H1 (cell line): ENCODE measurements at regions not wholly inside any gene's neighbourhood (a gene's known extent, or its start where the extent isn't known, plus 50 kb on each side); places are given as distances from the start of the nearest gene placed in this dataset.

Experiments used
- CTCF ChIA-PET: fragments of 300-600 bp; sonication (Branson Sonifier 250); formaldehyde crosslinking; loops from one replicate; lab custom pipeline; 2021; ENCODE audit not compliant: partially characterized antibody; lab: Charles Lee
- POLR2A ChIA-PET: fragments of 300-600 bp; sonication (Branson Sonifier 250); formaldehyde crosslinking; loops from one replicate; lab custom pipeline; 2021; ENCODE audit warnings: inconsistent platforms; ENCODE audit not compliant: partially characterized antibody; lab: Charles Lee
- DNase-seq, 2 experiments: peaks; one replicate each; pipeline versions ENCODE4 v3.0.0 to v3.0.0-alpha.2; 2010 to 2022; ENCODE audit warnings: low spot score in 2 of 2, low read depth in 1 of 2, mixed read lengths in 1 of 2
- FAIRE-seq: peaks from 2 replicates; lab custom pipeline; 2011; peaks lifted over from hg19 to GRCh38; lab: Jason Lieb, UNC
- H2AFZ ChIP-seq: 2 replicates; pipeline ENCODE4 v1.8.1; 2012; ENCODE audit warnings: low read length, inconsistent platforms
- H2AK5ac ChIP-seq: 2 replicates; pipeline ENCODE4 v1.6.1; 2013; ENCODE audit warnings: low read depth, low read length
- H2BK120ac ChIP-seq: replicated peaks from 2 replicates; pipeline ENCODE3; 2013; ENCODE audit warnings: low read depth, low read length, inconsistent platforms
- H2BK12ac ChIP-seq: 2 replicates; pipeline ENCODE4 v1.6.1; 2013; ENCODE audit warnings: low read depth, low read length
- H2BK15ac ChIP-seq: 2 replicates; pipeline ENCODE4 v1.6.1; 2013; ENCODE audit warnings: low read length
- H2BK20ac ChIP-seq: 2 replicates; pipeline ENCODE4 v1.6.1; 2013; ENCODE audit warnings: low read length
- H2BK5ac ChIP-seq: 2 replicates; pipeline ENCODE4 v1.6.1; 2013; ENCODE audit warnings: low read depth, low read length
- H3K14ac ChIP-seq: 2 replicates; pipeline ENCODE4 v1.6.1; 2013; ENCODE audit warnings: inconsistent platforms; ENCODE audit not compliant: insufficient read length
- H3K18ac ChIP-seq: 2 replicates; pipeline ENCODE4 v1.6.1; 2013; ENCODE audit warnings: low read length; ENCODE audit errors: extremely low read depth
- H3K23ac ChIP-seq: 2 replicates; pipeline ENCODE4 v1.6.1; 2013; ENCODE audit warnings: inconsistent platforms; ENCODE audit not compliant: insufficient read length
- H3K23me2 ChIP-seq: 2 replicates; pipeline ENCODE4 v1.6.1; 2013; ENCODE audit warnings: low read depth, low read length
- H3K27ac ChIP-seq: 2 replicates; pipeline ENCODE4 v1.6.1; 2011; ENCODE audit warnings: low read depth, low read length, inconsistent platforms
- H3K27me3 ChIP-seq, 4 experiments: replicated peaks in 1 of 4; 1 replicate in 1 of 4; 2 replicates in 3 of 4; pipeline versions ENCODE4 v1.6.1 to v1.8.1; 2011 to 2013; ENCODE audit warnings: low read length in 3 of 4, mild to moderate bottlenecking in 3 of 4, inconsistent platforms in 2 of 4, mixed read lengths in 2 of 4, moderate library complexity in 1 of 4; ENCODE audit not compliant: control insufficient read depth in 3 of 4, insufficient read depth in 3 of 4; ENCODE audit errors: extremely low read depth in 1 of 4
- H3K36me3 ChIP-seq, 4 experiments: 2 replicates each; pipeline versions ENCODE4 v1.6.1 to v1.8.1; 2011 to 2013; ENCODE audit warnings: mild to moderate bottlenecking in 4 of 4, low read length in 3 of 4, moderate library complexity in 2 of 4, control low read depth in 1 of 4, inconsistent platforms in 1 of 4; ENCODE audit not compliant: insufficient read depth in 4 of 4, control insufficient read depth in 2 of 4
- H3K4ac ChIP-seq: replicated peaks from 2 replicates; pipeline ENCODE3; 2013; ENCODE audit warnings: low read length, low read depth, mixed read lengths, inconsistent platforms; ENCODE audit not compliant: insufficient read length
- H3K4me1 ChIP-seq, 4 experiments: replicated peaks in 1 of 4; 1 replicate in 1 of 4; 2 replicates in 3 of 4; pipeline versions ENCODE4 v1.6.1 to v1.8.1; 2011 to 2013; ENCODE audit warnings: low read length in 3 of 4, inconsistent platforms in 2 of 4, mixed read lengths in 1 of 4; ENCODE audit not compliant: insufficient read depth in 4 of 4, control insufficient read depth in 3 of 4
- H3K4me2 ChIP-seq, 2 experiments: 2 replicates each; pipeline versions ENCODE4 v1.6.1 to v1.8.1; 2011 to 2013; ENCODE audit warnings: low read depth in 2 of 2, low read length in 2 of 2, control low read depth in 1 of 2, inconsistent platforms in 1 of 2, mild to moderate bottlenecking in 1 of 2; ENCODE audit not compliant: insufficient read depth in 1 of 2
- H3K4me3 ChIP-seq, 4 experiments: fragments of 200-600, 300-600 bp in 1 of 4; sonication (generic), shearing (Covaris generic), sonication (Bioruptor Twin) in 1 of 4; 2 replicates each; pipeline versions ENCODE4 v1.5.1 to v1.8.1; 2011 to 2016; ENCODE audit warnings: low read length in 4 of 4, low read depth in 3 of 4, control low read depth in 2 of 4, inconsistent platforms in 2 of 4, mild to moderate bottlenecking in 2 of 4, mixed read lengths in 1 of 4, moderate library complexity in 1 of 4; ENCODE audit not compliant: insufficient read depth in 2 of 4; ENCODE audit errors: extremely low read depth in 1 of 4
- H3K56ac ChIP-seq: replicated peaks from 2 replicates; pipeline ENCODE3; 2013; ENCODE audit warnings: low read depth, mild to moderate bottlenecking, mixed read lengths, low read length, inconsistent platforms; ENCODE audit not compliant: insufficient read length
- H3K79me1 ChIP-seq: 2 replicates; pipeline ENCODE4 v1.6.1; 2013; ENCODE audit warnings: low read depth, low read length, control low read depth
- H3K79me2 ChIP-seq, 2 experiments: 2 replicates each; pipeline versions ENCODE4 v1.6.1 to v1.8.1; 2012 to 2013; ENCODE audit warnings: low read length in 2 of 2, mild to moderate bottlenecking in 2 of 2, inconsistent platforms in 1 of 2; ENCODE audit not compliant: insufficient read depth in 2 of 2, control insufficient read depth in 1 of 2
- H3K9ac ChIP-seq, 4 experiments: replicated peaks in 1 of 4; 1 replicate in 1 of 4; 2 replicates in 3 of 4; pipeline versions ENCODE4 v1.6.1 to v1.8.1; 2011 to 2013; ENCODE audit warnings: low read depth in 3 of 4, low read length in 3 of 4, control low read depth in 2 of 4, mild to moderate bottlenecking in 2 of 4, moderate library complexity in 2 of 4, inconsistent platforms in 1 of 4; ENCODE audit errors: extremely low read depth in 1 of 4
- H3K9me3 ChIP-seq, 2 experiments: 2 replicates each; pipeline versions ENCODE4 v1.6.1 to v1.8.1; 2012 to 2013; ENCODE audit warnings: mild to moderate bottlenecking in 2 of 2, moderate library complexity in 2 of 2, control low read depth in 1 of 2, inconsistent platforms in 1 of 2, low read depth in 1 of 2, low read length in 1 of 2, mixed read lengths in 1 of 2; ENCODE audit not compliant: insufficient read depth in 2 of 2
- H4K20me1 ChIP-seq, 2 experiments: replicated peaks in 1 of 2; 2 replicates each; pipeline versions ENCODE3 to v1.8.1; 2011 to 2013; ENCODE audit warnings: inconsistent platforms in 2 of 2, low read length in 2 of 2, mild to moderate bottlenecking in 1 of 2; ENCODE audit not compliant: insufficient read depth in 2 of 2, control insufficient read depth in 1 of 2
- H4K5ac ChIP-seq: 2 replicates; pipeline ENCODE4 v1.6.1; 2013; ENCODE audit warnings: low read length, low read depth, mixed read lengths, inconsistent platforms; ENCODE audit not compliant: insufficient read length
- H4K8ac ChIP-seq: 2 replicates; pipeline ENCODE4 v1.8.0; 2013; ENCODE audit warnings: mild to moderate bottlenecking, moderate library complexity, low read length, inconsistent platforms; ENCODE audit not compliant: insufficient read depth; ENCODE audit errors: extremely low read depth
- H4K91ac ChIP-seq: replicated peaks from 2 replicates; pipeline ENCODE3; 2013; ENCODE audit warnings: low read length, mixed read lengths, inconsistent platforms; ENCODE audit not compliant: insufficient read length
- CBX5 ChIP-seq: fragments of 300-800, 300-1000 bp; sonication (generic); IDR thresholded peaks from 2 replicates; pipeline ENCODE4 v1.7.1; 2016; ENCODE audit warnings: antibody characterized with exemption, low read length, low read depth
- CHD2 ChIP-seq: IDR thresholded peaks from 2 replicates; pipeline ENCODE4 v1.6.1; 2012; ENCODE audit warnings: low read length, improper control_type of control experiment
- EGR1 ChIP-seq: IDR thresholded peaks from 2 replicates; pipeline ENCODE4 v1.6.1; 2011; ENCODE audit warnings: low read depth, low read length, borderline replicate concordance
- EZH2 ChIP-seq: fragments of 200-600 bp; sonication (generic); IDR thresholded peaks from 2 replicates; pipeline ENCODE4 v1.7.1; 2012; ENCODE audit warnings: low read depth, mild to moderate bottlenecking, moderate library complexity, low read length, inconsistent platforms; ENCODE audit not compliant: severe bottlenecking
- HDAC6 ChIP-seq: IDR thresholded peaks from one replicate; pipeline ENCODE4 v1.7.1; 2012; ENCODE audit warnings: low read depth, mild to moderate bottlenecking, inconsistent platforms, low read length, moderate library complexity
- KDM5A ChIP-seq: fragments of 200-600 bp; IDR thresholded peaks from 2 replicates; pipeline ENCODE4 v1.7.1; 2012; ENCODE audit warnings: mild to moderate bottlenecking, low read length, inconsistent platforms, mixed read lengths
- SIX5 ChIP-seq: IDR thresholded peaks from 2 replicates; pipeline ENCODE4 v1.6.1; 2011; ENCODE audit warnings: mild to moderate bottlenecking, low read depth, low read length
- SP2 ChIP-seq: IDR thresholded peaks from 2 replicates; pipeline ENCODE4 v1.6.1; 2012; ENCODE audit warnings: mild to moderate bottlenecking, low read length, inconsistent platforms
- TAF7 ChIP-seq: optimal IDR thresholded peaks from 2 replicates; pipeline ENCODE3; 2011; ENCODE audit warnings: low read depth, mild to moderate bottlenecking, inconsistent platforms, low read length, moderate library complexity, borderline replicate concordance
- YY1 ChIP-seq: IDR thresholded peaks from 2 replicates; pipeline ENCODE4 v1.6.1; 2011; ENCODE audit warnings: low read depth, mild to moderate bottlenecking, low read length
- ZNF274 ChIP-seq: IDR thresholded peaks from 2 replicates; pipeline ENCODE4 v1.7.0; 2012; ENCODE audit warnings: low read length, borderline replicate concordance; ENCODE audit errors: extremely low read depth
- WGBS, 2 experiments: shearing (Covaris generic) in 1 of 2; methylation state at CpG; one replicate each; pipeline versions ENCODE4 v1.1.6 to v1.1.7; 2013 to 2015; ENCODE audit warnings: low lambda C conversion rate in 2 of 2, mixed read lengths in 2 of 2, inconsistent platforms in 1 of 2, low coverage in 1 of 2, missing lambda C conversion rate in 1 of 2; ENCODE audit not compliant: insufficient replicate concordance in 2 of 2, insufficient coverage in 1 of 2, insufficient read length in 1 of 2; ENCODE audit errors: extremely low coverage in 1 of 2, missing lambda C conversion rate in 1 of 2; 5-methylcytosine and 5-hydroxymethylcytosine counted together
- TF ChIP-seq, protein P1 (sequence below): IDR thresholded peaks from 2 replicates; pipeline ENCODE4 v1.6.1; 2012; ENCODE audit warnings: inconsistent platforms

DNA sequence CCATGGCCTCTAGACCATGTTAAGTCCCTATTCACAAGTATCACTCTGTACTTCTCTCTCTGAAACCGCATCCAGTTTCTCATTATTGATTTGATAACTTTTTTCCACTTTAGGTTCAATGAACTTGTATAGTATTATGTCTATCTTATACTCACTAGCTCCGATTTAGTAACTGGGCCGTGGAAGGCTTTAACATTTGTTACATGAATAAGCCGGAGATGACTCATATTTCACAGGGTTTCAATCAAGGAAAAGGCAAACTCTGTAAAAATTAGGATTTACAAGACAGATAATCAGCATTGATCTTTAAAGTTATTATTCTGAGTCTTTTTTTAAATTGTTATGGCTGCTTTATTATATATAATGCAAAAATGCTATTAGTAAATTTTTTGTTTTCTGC, 662.2 kb upstream of the CNTN5 start:
- FAIRE-seq: no peak
- Histone ChIP-seq H3K27me3 (no peaks in the 10 kb centered on the region), H3K56ac (no peak overlapping the region), H3K4me1 (no peaks in the 10 kb centered on the region), H4K5ac (no peak overlapping the region), H3K27ac (no peak overlapping the region), H3K23me2 (no peaks in the 10 kb centered on the region; the same call in 1 of the 2 replicates)
- POLR2A ChIA-PET: no interaction called here
- CTCF ChIA-PET: interaction anchor here (0.6 kb wide), 1 partner anchor 22 kb away, joined by 3 read pairs; no protein-coding TSS in a partner anchor
- TF ChIP-seq CHD2 (no peak), EZH2 (no peak), YY1 (no peak), KDM5A (no peak), SIX5 (no peak), HDAC6 (no peak), EGR1 (no peak), TAF7 (no peak), ZNF274 (no peak), CBX5 (no peak), SP2 (no peak)
- TF ChIP-seq, protein P1, sequence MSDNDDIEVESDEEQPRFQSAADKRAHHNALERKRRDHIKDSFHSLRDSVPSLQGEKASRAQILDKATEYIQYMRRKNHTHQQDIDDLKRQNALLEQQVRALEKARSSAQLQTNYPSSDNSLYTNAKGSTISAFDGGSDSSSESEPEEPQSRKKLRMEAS: no peak
- TF ChIP-seq, all 59 proteins: peak for 0
- Histone ChIP-seq H2BK15ac (no peak overlapping the region), H2AFZ (no peak overlapping the region; the same call in 1 of the 2 replicates), H3K23ac (no peak overlapping the region), H4K8ac (no peak overlapping the region), H3K9ac (no peak overlapping the region), H2BK20ac (no peak overlapping the region), H3K4me2 (no peak overlapping the region), H3K36me3 (no peaks in the 10 kb centered on the region), H3K4me3 (no peak overlapping the region), H3K14ac (no peak overlapping the region), H4K20me1 (no peaks in the 10 kb centered on the region), H3K9me3 (no peaks in the 10 kb centered on the region), H3K4ac (no peak overlapping the region), H2BK12ac (no peak overlapping the region), H3K79me1 (no peaks in the 10 kb centered on the region), H2BK5ac (no peak overlapping the region), H4K91ac (no peak overlapping the region), H2BK120ac (no peak overlapping the region), H3K79me2 (no peaks in the 10 kb centered on the region), H3K18ac (no peak overlapping the region), H2AK5ac (no peak overlapping the region)
- WGBS, 2 experiments: 100% methylated on average over 4 of the region's 4 CpGs; no CpG with 5 or more reads in 1 of the 2 experiments
- DNase-seq: no peak
